Lower leg skin (tissue), 4 donors: ENCODE measurements at regions not wholly inside any gene's neighbourhood (a gene's known extent, or its start where the extent isn't known, plus 50 kb on each side); places are given as distances from the start of the nearest gene placed in this dataset.
"Not testable (repeated sequence)": the region's sequence is repeated elsewhere in the genome, so short reads cannot be mapped to it uniquely, and the experiment has no call there.

Source experiments
- DNase-seq, 2 donors: peaks; one replicate each; pipeline ENCODE4 v3.0.0-alpha.2; 2019; ENCODE audit warnings: low spot score in 2 of 2
- H3K4me3 ChIP-seq: fragments of 200-600 bp; sonication (generic); 2 replicates; pipeline ENCODE4 v1.5.1; 2017; ENCODE audit warnings: mild to moderate bottlenecking, low read depth; ENCODE audit not compliant: poor library complexity, severe bottlenecking
- CTCF ChIP-seq, 3 donors: fragments of 450-650 bp; IDR thresholded peaks; one replicate each; pipeline ENCODE4 v1.5.1; 2016; ENCODE audit warnings: antibody characterized with exemption in 3 of 3, mild to moderate bottlenecking in 3 of 3, moderate library complexity in 2 of 3
- POLR2A ChIP-seq, 2 donors: fragments of 450-650 bp; IDR thresholded peaks; one replicate each; pipeline ENCODE4 v1.6.1; 2016 to 2017; ENCODE audit warnings: antibody characterized with exemption in 2 of 2, mild to moderate bottlenecking in 1 of 2, moderate library complexity in 1 of 2
- WGBS, 2 donors: methylation state at CpG; one replicate each; pipeline ENCODE4 v1.1.5; 2018; 5-methylcytosine and 5-hydroxymethylcytosine counted together
- intact Hi-C: fragments of 100-400 bp; cut with DNase I; formaldehyde crosslinking; loops from one replicate; pipeline ENCODE4 v1.15.0; 2023; ENCODE audit warnings: low total_unique reads

- DNase-seq: no peak
- intact Hi-C loops: no loop called here
- TF ChIP-seq CTCF (IDR thresholded peaks at IDR 0.05) (no peak), POLR2A (IDR thresholded peaks at IDR 0.05) (no peak)
- H3K4me3 ChIP-seq: no peak overlapping the region
- WGBS, 2 donors: 91 to 92% methylated on average over 5 of the region's 5 CpGs
Measured at GRCh38 chrX:9295551-9295950, 169.3 kb upstream of the TBL1X start.

- intact Hi-C loops: no loop called here
- DNase-seq: no peak
- TF ChIP-seq CTCF (IDR thresholded peaks at IDR 0.05): no peak
- no peak for TF ChIP-seq POLR2A (IDR thresholded peaks at IDR 0.05)
- WGBS, 2 donors: 38 to 55% methylated on average over 1 of the region's 1 CpG
- no peak overlapping the region for H3K4me3 ChIP-seq
Measured at GRCh38 chrX:9298221-9298620, 166.6 kb upstream of the TBL1X start.

GRCh38 chrX:9299681-9300080 lies 165.2 kb upstream of the TBL1X start:
- H3K4me3 ChIP-seq, intact Hi-C loops, DNase-seq: not testable (repeated sequence)
- WGBS, 2 donors: 74 to 81% methylated on average over 3 of the region's 3 CpGs

GRCh38 chrX:9301836-9302235 lies 163.0 kb upstream of the TBL1X start:
- H3K4me3 ChIP-seq: no peak overlapping the region
- TF ChIP-seq POLR2A (IDR thresholded peaks at IDR 0.05) (no peak), CTCF (IDR thresholded peaks at IDR 0.05) (no peak)
- 23 to 32% methylated on average over 2 of the region's 2 CpGs for WGBS, 2 donors

GRCh38 chrX:9302381-9302780 lies 162.5 kb upstream of the TBL1X start:
- intact Hi-C loops: no loop called here
- TF ChIP-seq POLR2A (IDR thresholded peaks at IDR 0.05) (no peak), CTCF (IDR thresholded peaks at IDR 0.05) (no peak)
- 62 to 65% methylated on average over 4 of the region's 4 CpGs for WGBS, 2 donors

More at GRCh38 chrX:9301836-9302235, 163.0 kb upstream of the TBL1X start:
- intact Hi-C loops: no loop called here
- DNase-seq: no peak

GRCh38 chrX:9308426-9308825 lies 156.4 kb upstream of the TBL1X start:
- 80 to 87% methylated on average over 4 of the region's 4 CpGs for WGBS, 2 donors
- DNase-seq: no peak
- H3K4me3 ChIP-seq: no peak overlapping the region
- intact Hi-C loops: no loop called here
- no peak for TF ChIP-seq CTCF (IDR thresholded peaks at IDR 0.05)
- no peak for TF ChIP-seq POLR2A (IDR thresholded peaks at IDR 0.05)

More at GRCh38 chrX:9302381-9302780, 162.5 kb upstream of the TBL1X start:
- no peak for DNase-seq
- no peak overlapping the region for H3K4me3 ChIP-seq
